ENCODE measurements at regions not wholly inside any gene's neighbourhood (a gene's known extent, or its start where the extent isn't known, plus 50 kb on each side); places are given as distances from the start of the nearest gene placed in this dataset.

- no peak for TF ChIP-seq CTCF (IDR thresholded peaks at IDR 0.05)
- no peak for TF ChIP-seq SIN3A (IDR thresholded peaks at IDR 0.05; ENCODE audit: borderline replicate concordance, insufficient read depth, low read depth, low read length)
- TF ChIP-seq POLR2AphosphoS5 (IDR thresholded peaks at IDR 0.05; ENCODE audit: low read depth, low read length), result no peak
These were observed 530.2 kb upstream of the MAN1A1 start for GRCh38 chr6:119879731-119880130.
